ENCODE measurements at regions not wholly inside any gene's neighbourhood (a gene's known extent, or its start where the extent isn't known, plus 50 kb on each side); places are given as distances from the start of the nearest gene placed in this dataset.
A peak's percentile ranks its signal among the peaks of the same experiment; 100 is the strongest.

GRCh38 chr2:60657673-60658072 is 98.4 kb upstream of the PAPOLG start:
- no peak for DNase-seq (ENCODE audit: low read depth in 2 of 2)

GRCh38 chr2:60659026-60659425 is 97.0 kb upstream of the PAPOLG start:
- no peak for DNase-seq (ENCODE audit: low read depth in 2 of 2)

- no peak for DNase-seq (ENCODE audit: low read depth in 2 of 2)
These were observed 94.9 kb upstream of the PAPOLG start for GRCh38 chr2:60661073-60661738.

- DNase-seq (ENCODE audit: low read depth in 2 of 2) = no peak
These were observed 93.3 kb upstream of the PAPOLG start for GRCh38 chr2:60662781-60663180.

GRCh38 chr2:60671966-60672365 is 84.1 kb upstream of the PAPOLG start:
- DNase-seq (ENCODE audit: low read depth in 2 of 2) = no peak

GRCh38 chr2:60674524-60675165 is 81.4 kb upstream of the PAPOLG start:
- DNase-seq (ENCODE audit: low read depth in 2 of 2) = peak; percentile 74 to 79

- no peak for DNase-seq (ENCODE audit: low read depth in 2 of 2)
These were observed 80.8 kb upstream of the PAPOLG start for GRCh38 chr2:60675301-60675700.

GRCh38 chr2:60676706-60677330 is 79.2 kb upstream of the PAPOLG start:
- DNase-seq (ENCODE audit: low read depth in 2 of 2) = no peak

GRCh38 chr2:60677356-60677755 is 78.7 kb upstream of the PAPOLG start:
- DNase-seq (ENCODE audit: low read depth in 2 of 2) = no peak

GRCh38 chr2:60678551-60678950 is 77.5 kb upstream of the PAPOLG start:
- no peak for DNase-seq (ENCODE audit: low read depth in 2 of 2)

- DNase-seq (ENCODE audit: low read depth in 2 of 2) = no peak
These were observed 76.9 kb upstream of the PAPOLG start for GRCh38 chr2:60679036-60679780.

GRCh38 chr2:60693551-60693950 is 62.5 kb upstream of the PAPOLG start:
- DNase-seq (ENCODE audit: low read depth in 2 of 2) = no peak

GRCh38 chr2:60695793-60696192 is 60.3 kb upstream of the PAPOLG start:
- no peak for DNase-seq (ENCODE audit: low read depth in 2 of 2)

- no peak for DNase-seq (ENCODE audit: low read depth in 2 of 2)
These were observed 56.5 kb upstream of the PAPOLG start for GRCh38 chr2:60699617-60700016.

GRCh38 chr2:60706021-60706420 is 50.0 kb upstream of the PAPOLG start:
- no peak for DNase-seq (ENCODE audit: low read depth in 2 of 2)

All from stimulated activated CD8-positive, alpha-beta memory T cell treated with anti-CD3 and anti-CD28 coated beads, Interleukin-2, amount 100 ng/mL, for 48 hours (primary cell).